ENCODE measurements at regions not wholly inside any gene's neighbourhood (a gene's known extent, or its start where the extent isn't known, plus 50 kb on each side); places are given as distances from the start of the nearest gene placed in this dataset.

- H3K4me3 ChIP-seq (replicated peaks in 1 of 2; ENCODE audit: low read depth in 2 of 2, low read length in 2 of 2): no peak overlapping the region
- TF ChIP-seq, protein P1, sequence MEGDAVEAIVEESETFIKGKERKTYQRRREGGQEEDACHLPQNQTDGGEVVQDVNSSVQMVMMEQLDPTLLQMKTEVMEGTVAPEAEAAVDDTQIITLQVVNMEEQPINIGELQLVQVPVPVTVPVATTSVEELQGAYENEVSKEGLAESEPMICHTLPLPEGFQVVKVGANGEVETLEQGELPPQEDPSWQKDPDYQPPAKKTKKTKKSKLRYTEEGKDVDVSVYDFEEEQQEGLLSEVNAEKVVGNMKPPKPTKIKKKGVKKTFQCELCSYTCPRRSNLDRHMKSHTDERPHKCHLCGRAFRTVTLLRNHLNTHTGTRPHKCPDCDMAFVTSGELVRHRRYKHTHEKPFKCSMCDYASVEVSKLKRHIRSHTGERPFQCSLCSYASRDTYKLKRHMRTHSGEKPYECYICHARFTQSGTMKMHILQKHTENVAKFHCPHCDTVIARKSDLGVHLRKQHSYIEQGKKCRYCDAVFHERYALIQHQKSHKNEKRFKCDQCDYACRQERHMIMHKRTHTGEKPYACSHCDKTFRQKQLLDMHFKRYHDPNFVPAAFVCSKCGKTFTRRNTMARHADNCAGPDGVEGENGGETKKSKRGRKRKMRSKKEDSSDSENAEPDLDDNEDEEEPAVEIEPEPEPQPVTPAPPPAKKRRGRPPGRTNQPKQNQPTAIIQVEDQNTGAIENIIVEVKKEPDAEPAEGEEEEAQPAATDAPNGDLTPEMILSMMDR (IDR thresholded peaks at IDR 0.05; ENCODE audit: low read depth, low read length): no peak
- DNase-seq (ENCODE audit: low read depth in 2 of 2): no peak
These were observed 833.2 kb upstream of the RBFOX1 start for GRCh38 chr16:6499413-6499812.

- TF ChIP-seq, protein P1 (IDR thresholded peaks at IDR 0.05; ENCODE audit: low read depth, low read length): no peak
- no peak for DNase-seq (ENCODE audit: low read depth in 2 of 2)
- no peak overlapping the region for H3K4me3 ChIP-seq (replicated peaks in 1 of 2; ENCODE audit: low read depth in 2 of 2, low read length in 2 of 2)
These were observed 833.8 kb upstream of the RBFOX1 start for GRCh38 chr16:6498858-6499257.

DNA sequence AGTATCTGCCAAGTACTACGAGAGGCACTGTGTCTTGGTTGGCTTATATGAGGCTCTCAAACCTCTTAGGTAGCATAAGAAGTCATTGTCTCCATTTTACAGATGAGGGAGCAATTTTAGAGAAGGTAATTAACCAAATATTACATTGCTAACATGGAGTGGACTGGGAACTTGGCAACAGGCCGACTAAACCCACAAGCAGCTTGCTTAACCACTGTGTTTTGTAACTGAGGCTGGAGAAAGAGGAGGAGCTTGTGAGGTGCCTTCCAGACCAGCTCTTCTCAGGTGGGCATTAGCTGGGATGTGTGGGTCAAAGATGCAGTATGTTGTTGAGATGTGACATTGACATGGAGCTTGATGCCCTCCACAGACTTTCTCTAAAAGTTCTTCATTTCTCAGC lies 835.6 kb upstream of the RBFOX1 start:
- H3K4me3 ChIP-seq (replicated peaks in 1 of 2; ENCODE audit: low read depth in 2 of 2, low read length in 2 of 2): no peak overlapping the region
- DNase-seq (ENCODE audit: low read depth in 2 of 2): no peak
- TF ChIP-seq, protein P1 (IDR thresholded peaks at IDR 0.05; ENCODE audit: low read depth, low read length): no peak

- TF ChIP-seq, protein P1 (IDR thresholded peaks at IDR 0.05; ENCODE audit: low read depth, low read length): no peak
- no peak overlapping the region for H3K4me3 ChIP-seq (replicated peaks in 1 of 2; ENCODE audit: low read depth in 2 of 2, low read length in 2 of 2)
- no peak for DNase-seq (ENCODE audit: low read depth in 2 of 2)
These were observed 837.0 kb upstream of the RBFOX1 start for GRCh38 chr16:6495486-6496210.

- no peak overlapping the region for H3K4me3 ChIP-seq (replicated peaks in 1 of 2; ENCODE audit: low read depth in 2 of 2, low read length in 2 of 2)
- TF ChIP-seq, protein P1 (IDR thresholded peaks at IDR 0.05; ENCODE audit: low read depth, low read length): no peak
- no peak for DNase-seq (ENCODE audit: low read depth in 2 of 2)
These were observed 837.9 kb upstream of the RBFOX1 start for GRCh38 chr16:6494716-6495115.

GRCh38 chr16:6493555-6493954 lies 839.1 kb upstream of the RBFOX1 start:
- TF ChIP-seq, protein P1 (IDR thresholded peaks at IDR 0.05; ENCODE audit: low read depth, low read length): no peak
- no peak overlapping the region for H3K4me3 ChIP-seq (replicated peaks in 1 of 2; ENCODE audit: low read depth in 2 of 2, low read length in 2 of 2)
- DNase-seq (ENCODE audit: low read depth in 2 of 2): no peak

- no peak for DNase-seq (ENCODE audit: low read depth in 2 of 2)
- H3K4me3 ChIP-seq (replicated peaks in 1 of 2; ENCODE audit: low read depth in 2 of 2, low read length in 2 of 2): no peak overlapping the region
- TF ChIP-seq, protein P1 (IDR thresholded peaks at IDR 0.05; ENCODE audit: low read depth, low read length): no peak
These were observed 839.9 kb upstream of the RBFOX1 start for GRCh38 chr16:6492742-6493141.
